OCI-LY7 (cell line): ENCODE measurements at regions not wholly inside any gene's neighbourhood (a gene's known extent, or its start where the extent isn't known, plus 50 kb on each side); places are given as distances from the start of the nearest gene placed in this dataset.

Experiments used
- EZH2phosphoT487 ChIP-seq: fragments of 200-600 bp; sonication (generic); IDR thresholded peaks from 2 replicates; pipeline ENCODE4 v1.6.1; 2018; ENCODE audit warnings: low read depth, borderline replicate concordance, mild to moderate bottlenecking, mixed run types, antibody characterized with exemption, low read length, moderate library complexity, mixed read lengths
- TF ChIP-seq, protein P1 (sequence below): fragments of 200-600 bp; sonication (generic); conservative IDR thresholded peaks from 2 replicates; pipeline ENCODE4 v1.5.1; 2014; ENCODE audit warnings: mild to moderate bottlenecking, antibody characterized with exemption, low read length, moderate library complexity, mixed read lengths

- TF ChIP-seq, protein P1, sequence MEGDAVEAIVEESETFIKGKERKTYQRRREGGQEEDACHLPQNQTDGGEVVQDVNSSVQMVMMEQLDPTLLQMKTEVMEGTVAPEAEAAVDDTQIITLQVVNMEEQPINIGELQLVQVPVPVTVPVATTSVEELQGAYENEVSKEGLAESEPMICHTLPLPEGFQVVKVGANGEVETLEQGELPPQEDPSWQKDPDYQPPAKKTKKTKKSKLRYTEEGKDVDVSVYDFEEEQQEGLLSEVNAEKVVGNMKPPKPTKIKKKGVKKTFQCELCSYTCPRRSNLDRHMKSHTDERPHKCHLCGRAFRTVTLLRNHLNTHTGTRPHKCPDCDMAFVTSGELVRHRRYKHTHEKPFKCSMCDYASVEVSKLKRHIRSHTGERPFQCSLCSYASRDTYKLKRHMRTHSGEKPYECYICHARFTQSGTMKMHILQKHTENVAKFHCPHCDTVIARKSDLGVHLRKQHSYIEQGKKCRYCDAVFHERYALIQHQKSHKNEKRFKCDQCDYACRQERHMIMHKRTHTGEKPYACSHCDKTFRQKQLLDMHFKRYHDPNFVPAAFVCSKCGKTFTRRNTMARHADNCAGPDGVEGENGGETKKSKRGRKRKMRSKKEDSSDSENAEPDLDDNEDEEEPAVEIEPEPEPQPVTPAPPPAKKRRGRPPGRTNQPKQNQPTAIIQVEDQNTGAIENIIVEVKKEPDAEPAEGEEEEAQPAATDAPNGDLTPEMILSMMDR = no peak
- TF ChIP-seq EZH2phosphoT487 = no peak
These were observed 117.8 kb downstream of the TTC32 start for GRCh38 chr2:19783935-19784334.
